ENCODE measurements at regions not wholly inside any gene's neighbourhood (a gene's known extent, or its start where the extent isn't known, plus 50 kb on each side); places are given as distances from the start of the nearest gene placed in this dataset.

GRCh38 chr2:30371028-30371689 lies 75.9 kb upstream of the LCLAT1 start:
- DNase-seq (ENCODE audit: low read depth), result no peak

- peak; percentile 82 for DNase-seq (ENCODE audit: low read depth)
Measured at GRCh38 chr2:30371772-30372373, 75.2 kb upstream of the LCLAT1 start.

GRCh38 chr2:30372826-30373225 lies 74.2 kb upstream of the LCLAT1 start:
- DNase-seq (ENCODE audit: low read depth), result no peak

- DNase-seq (ENCODE audit: low read depth), result peak; percentile 64
Measured at GRCh38 chr2:30373881-30374302, 73.2 kb upstream of the LCLAT1 start.

GRCh38 chr2:30374380-30374779 lies 72.7 kb upstream of the LCLAT1 start:
- no peak for DNase-seq (ENCODE audit: low read depth)

- no peak for DNase-seq (ENCODE audit: low read depth)
Measured at GRCh38 chr2:30375915-30376314, 71.1 kb upstream of the LCLAT1 start.

- no peak for DNase-seq (ENCODE audit: low read depth)
Measured at GRCh38 chr2:30379481-30379880, 67.6 kb upstream of the LCLAT1 start.

- DNase-seq (ENCODE audit: low read depth), result no peak
Measured at GRCh38 chr2:30380824-30381223, 66.2 kb upstream of the LCLAT1 start.

GRCh38 chr2:30382162-30382783 lies 64.8 kb upstream of the LCLAT1 start:
- DNase-seq (ENCODE audit: low read depth), result no peak

GRCh38 chr2:30382995-30383394 lies 64.1 kb upstream of the LCLAT1 start:
- no peak for DNase-seq (ENCODE audit: low read depth)

- no peak for DNase-seq (ENCODE audit: low read depth)
Measured at GRCh38 chr2:30385327-30385726, 61.7 kb upstream of the LCLAT1 start.

- DNase-seq (ENCODE audit: low read depth), result peak; percentile 19
Measured at GRCh38 chr2:30392097-30392496, 54.9 kb upstream of the LCLAT1 start.

GRCh38 chr2:30393510-30393909 lies 53.5 kb upstream of the LCLAT1 start:
- no peak for DNase-seq (ENCODE audit: low read depth)

- no peak for DNase-seq (ENCODE audit: low read depth)
Measured at GRCh38 chr2:30394096-30394495, 53.0 kb upstream of the LCLAT1 start.

GRCh38 chr2:30396436-30397232 lies 50.4 kb upstream of the LCLAT1 start:
- no peak for DNase-seq (ENCODE audit: low read depth)

All from fibroblast of gingiva (primary cell).